HepG2 (cell line): ENCODE measurements at regions not wholly inside any gene's neighbourhood (a gene's known extent, or its start where the extent isn't known, plus 50 kb on each side); places are given as distances from the start of the nearest gene placed in this dataset.

Source experiments
- ATAC-seq: fragments of 200-7000 bp; cut with Tn5 transposase; 3 replicates; pipeline ENCODE4 v1.9.1; 2020; ENCODE audit warnings: mild to moderate bottlenecking, moderate library complexity
- BruUV-seq: library from RNA; stranded (reverse); fragments of 400-500 nt; replicated peaks from 2 replicates; lab custom pipeline; 2021; lab: Mats Ljungman, UMichigan
- CTCF ChIA-PET: fragments of 300-600 bp; formaldehyde crosslinking; extraction: SDS; loops from one replicate; lab custom pipeline; 2021; ENCODE audit warnings: low total read pairs, inconsistent platforms, low intra/inter-chr PET ratio; lab: Yijun Ruan, JAX
- POLR2A ChIA-PET: fragments of 350-600 bp; sonication (Branson Sonifier 250); formaldehyde crosslinking; loops from one replicate; lab custom pipeline; 2020; ENCODE audit warnings: antibody characterized with exemption, inconsistent platforms; lab: Yijun Ruan, JAX
- DNase-seq: peaks from one replicate; pipeline ENCODE4 v3.0.0-alpha.2; 2015; ENCODE audit warnings: low spot score
- FAIRE-seq: peaks from 3 replicates; lab custom pipeline; 2011; peaks lifted over from hg19 to GRCh38; lab: Jason Lieb, UNC
- H2AFZ ChIP-seq: one replicate; pipeline ENCODE4 v1.6.1; 2011; ENCODE audit warnings: low read length, inconsistent platforms
- H3K27ac ChIP-seq: fragments of 300-600 bp; 3 replicates; pipeline ENCODE4 v1.8.0; 2011; ENCODE audit warnings: mixed run types, mild to moderate bottlenecking, mixed read lengths, low read length, inconsistent platforms; ENCODE audit not compliant: insufficient read depth; ENCODE audit errors: extremely low read length
- H3K27me3 ChIP-seq, 2 experiments: fragments of 200-600 bp in 1 of 2; 2 replicates in 1 of 2; 3 replicates in 1 of 2; pipeline versions ENCODE4 v1.6.0 to v1.8.0; 2011; ENCODE audit warnings: low read length in 2 of 2, mild to moderate bottlenecking in 2 of 2, moderate library complexity in 2 of 2, inconsistent platforms in 1 of 2; ENCODE audit not compliant: insufficient read depth in 2 of 2, control insufficient read depth in 1 of 2
- H3K36me3 ChIP-seq, 2 experiments: fragments of 200-600 bp in 1 of 2; replicated peaks in 1 of 2; 2 replicates in 1 of 2; 3 replicates in 1 of 2; pipeline versions ENCODE4 v1.5.1 to v1.8.0; 2011; ENCODE audit warnings: low read length in 2 of 2, inconsistent platforms in 1 of 2; ENCODE audit not compliant: insufficient read depth in 2 of 2, control insufficient read depth in 1 of 2
- H3K4me1 ChIP-seq: 2 replicates; pipeline ENCODE4 v1.5.1; 2012; ENCODE audit warnings: low read length, inconsistent platforms; ENCODE audit not compliant: insufficient read depth
- H3K4me2 ChIP-seq: 2 replicates; pipeline ENCODE4 v1.6.0; 2011; ENCODE audit warnings: low read depth, low read length, inconsistent platforms
- H3K4me3 ChIP-seq, 3 experiments: fragments of 200-600 bp in 1 of 3; sonication (generic), shearing (Covaris generic) in 1 of 3; replicated peaks in 1 of 3; 2 replicates each; pipeline ENCODE4 v1.5.1; 2011 to 2016; ENCODE audit warnings: low read length in 3 of 3, inconsistent platforms in 2 of 3, low read depth in 2 of 3, mild to moderate bottlenecking in 2 of 3, control low read depth in 1 of 3, mixed read lengths in 1 of 3; ENCODE audit not compliant: insufficient read depth in 1 of 3
- H3K79me2 ChIP-seq: one replicate; pipeline ENCODE4 v1.6.1; 2011; ENCODE audit warnings: low read length, inconsistent platforms; ENCODE audit not compliant: insufficient read depth
- H3K9ac ChIP-seq: 2 replicates; pipeline ENCODE4 v1.6.0; 2011; ENCODE audit warnings: mild to moderate bottlenecking, low read depth, low read length, inconsistent platforms; ENCODE audit not compliant: insufficient read depth
- H3K9me3 ChIP-seq: 2 replicates; pipeline ENCODE4 v1.5.1; 2012; ENCODE audit warnings: mild to moderate bottlenecking, low read length
- H4K20me1 ChIP-seq: 2 replicates; pipeline ENCODE4 v1.6.0; 2011; ENCODE audit warnings: inconsistent platforms, mild to moderate bottlenecking, low read length, moderate library complexity; ENCODE audit not compliant: insufficient read depth
- AHR ChIP-seq: IDR thresholded peaks from 2 replicates; pipeline ENCODE4 v1.6.1; 2018; ENCODE audit warnings: missing genetic modification reagents, missing compliant biosample characterization
- ATRX ChIP-seq: sonication (generic); formaldehyde crosslinking; IDR thresholded peaks from 2 replicates; pipeline ENCODE4 v1.4.0; 2020; ENCODE audit warnings: missing genetic modification reagents, borderline replicate concordance
- FOSL2 ChIP-seq: sonication (generic); formaldehyde crosslinking; IDR thresholded peaks from 2 replicates; pipeline ENCODE4 v1.4.0; 2020; ENCODE audit warnings: missing genetic modification reagents
- HDAC1 ChIP-seq: sonication (generic); formaldehyde crosslinking; IDR thresholded peaks from 2 replicates; pipeline ENCODE4 v1.5.1; 2020; ENCODE audit warnings: mild to moderate bottlenecking, missing genetic modification reagents
- HMG20A ChIP-seq: IDR thresholded peaks from 2 replicates; pipeline ENCODE4 v1.6.1; 2016; ENCODE audit warnings: borderline replicate concordance
- IRX3 ChIP-seq: sonication (generic); formaldehyde crosslinking; IDR thresholded peaks from 2 replicates; pipeline ENCODE4 v1.8.1; 2023; ENCODE audit warnings: mild to moderate bottlenecking, low read depth, missing genetic modification reagents, borderline replicate concordance
- MED8 ChIP-seq: sonication (generic); formaldehyde crosslinking; IDR thresholded peaks from 2 replicates; pipeline ENCODE4 v1.8.1; 2023; ENCODE audit warnings: mild to moderate bottlenecking, missing genetic modification reagents; ENCODE audit not compliant: insufficient replicate concordance
- SOX5 ChIP-seq: IDR thresholded peaks from 2 replicates; pipeline ENCODE4 v1.6.1; 2016; ENCODE audit warnings: borderline replicate concordance
- TCF7 ChIP-seq: sonication (generic); IDR thresholded peaks from 2 replicates; pipeline ENCODE4 v1.6.1; 2016; ENCODE audit warnings: antibody characterized with exemption, low read depth
- ZFP41 ChIP-seq: sonication (generic); formaldehyde crosslinking; IDR thresholded peaks from 2 replicates; pipeline ENCODE4 v1.4.0; 2020; ENCODE audit warnings: mild to moderate bottlenecking, missing genetic modification reagents, borderline replicate concordance
- ZNF414 ChIP-seq: sonication (generic); formaldehyde crosslinking; IDR thresholded peaks from 2 replicates; pipeline ENCODE4 v1.5.0; 2020; ENCODE audit warnings: missing genetic modification reagents
- ZNF614 ChIP-seq: IDR thresholded peaks from 2 replicates; pipeline ENCODE4 v1.6.1; 2018; ENCODE audit warnings: missing biosample characterization, missing genetic modification reagents, inconsistent platforms, borderline replicate concordance
- ZNF646 ChIP-seq: sonication (generic); formaldehyde crosslinking; IDR thresholded peaks from 2 replicates; pipeline ENCODE4 v1.9.0; 2021; ENCODE audit warnings: mild to moderate bottlenecking, missing genetic modification reagents
- ZNF775 ChIP-seq: sonication (generic); formaldehyde crosslinking; IDR thresholded peaks from 2 replicates; pipeline ENCODE4 v1.4.0; 2020; ENCODE audit warnings: missing genetic modification reagents, mild to moderate bottlenecking, moderate library complexity, borderline replicate concordance
- ZNF788 ChIP-seq: sonication (generic); formaldehyde crosslinking; IDR thresholded peaks from 2 replicates; pipeline ENCODE4 v1.5.0; 2020; ENCODE audit warnings: mild to moderate bottlenecking, missing genetic modification reagents, borderline replicate concordance
- in situ Hi-C: cut with HindIII; loops from 2 replicates; pipeline ENCODE4 v1.10.0; 2017; ENCODE audit warnings: low pct_unique_long_range_greater_than_20kb; ENCODE audit not compliant: extremely low pct_ligation_motif_present
- intact Hi-C: fragments of 100-400 bp; cut with micrococcal nuclease; formaldehyde crosslinking; loops from one replicate; pipeline ENCODE4 v1.10.0; 2022; ENCODE audit not compliant: unreplicated experiment
- TF ChIP-seq, protein P1 (sequence below): sonication (generic); formaldehyde crosslinking; IDR thresholded peaks from 2 replicates; pipeline ENCODE4 v1.5.1; 2020; ENCODE audit warnings: mild to moderate bottlenecking, missing genetic modification reagents, moderate library complexity

DNA sequence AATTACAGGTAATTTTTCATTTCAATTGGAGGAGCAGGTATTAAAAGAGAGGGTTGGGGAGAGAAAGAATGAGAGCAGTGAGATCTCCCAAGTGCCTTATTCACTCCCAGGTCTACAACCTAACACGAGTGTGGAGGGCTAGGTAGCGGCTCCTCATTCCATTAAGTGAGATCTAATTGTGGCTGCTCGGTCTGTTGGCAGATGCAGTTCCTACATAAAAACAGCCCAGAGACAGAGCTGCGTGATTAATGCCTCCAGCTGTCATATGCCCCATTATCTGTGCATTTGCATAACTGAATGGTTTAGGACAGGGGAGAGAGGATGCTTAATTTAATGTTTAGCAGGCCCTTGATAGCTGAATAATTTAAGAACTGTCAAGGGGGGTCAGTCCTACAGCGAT is 100.5 kb downstream of the PSAT1 start (continued):
- no peak for TF ChIP-seq ZNF788 (CRISPR knock-in tag)
- no peak for TF ChIP-seq HDAC1

DNA sequence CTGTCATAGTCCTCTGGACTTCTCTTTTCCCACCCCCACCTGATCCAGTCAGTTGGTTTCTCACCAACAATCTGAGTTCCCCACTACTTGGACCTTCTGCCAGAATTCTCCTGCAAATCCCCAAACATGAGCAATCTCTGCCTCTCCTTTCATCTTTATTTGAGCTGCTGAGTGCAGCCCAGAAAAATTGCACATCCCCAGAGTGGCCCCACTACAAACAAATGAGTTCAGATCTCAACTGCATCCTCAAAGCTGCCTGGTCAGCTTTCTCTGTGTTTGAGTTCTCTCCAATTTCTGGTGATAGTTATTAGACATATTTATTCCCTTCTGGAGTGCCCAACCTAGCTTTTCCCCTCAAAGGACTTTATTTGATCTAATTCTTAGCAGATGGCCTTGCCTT is 102.2 kb downstream of the PSAT1 start:
- ChIA-PET CTCF (no interaction called here), POLR2A (interaction anchor here (0.9 to 1.1 kb wide), 2 partner anchors 13 to 14 kb away, joined by 3 read pairs; no protein-coding TSS in a partner anchor)
- BruUV-seq, result no TSS peak
- H3K79me2 ChIP-seq, result no peaks in the 10 kb centered on the region
- no peak overlapping the region for H3K4me2 ChIP-seq
- H3K9ac ChIP-seq, result no peak overlapping the region
- H3K27ac ChIP-seq, result no peak overlapping the region
- H3K27me3 ChIP-seq, result no peaks in the 10 kb centered on the region
- H4K20me1 ChIP-seq, result no peaks in the 10 kb centered on the region
- H2AFZ ChIP-seq, result no peak overlapping the region
- intact Hi-C loops (loop anchor here (5.0 kb wide), 1 partner anchor 1317 kb away; no protein-coding TSS in a partner anchor), in situ Hi-C loops (no loop called here)
- no peaks in the 10 kb centered on the region for H3K36me3 ChIP-seq
- DNase-seq (peak; percentile 82), FAIRE-seq (peak; percentile 70), ATAC-seq (peak; percentile 92)
- peaks cover 54% of the 10 kb centered on the region for H3K4me1 ChIP-seq
- H3K4me3 ChIP-seq, result no peak overlapping the region
- peaks cover 13% of the 10 kb centered on the region for H3K9me3 ChIP-seq
- TF ChIP-seq ZFP41 (CRISPR knock-in tag) (no peak), FOSL2 (CRISPR knock-in tag) (peak; percentile 51; the same call in 1 of the 2 replicates), ATRX (CRISPR knock-in tag) (no peak), ZNF646 (CRISPR knock-in tag) (no peak), SOX5 (CRISPR knock-in tag) (no peak), ZNF775 (CRISPR knock-in tag) (no peak), HMG20A (peak; percentile 31; the same call in 1 of the 2 replicates), MED8 (CRISPR knock-in tag) (no peak), IRX3 (CRISPR knock-in tag) (no peak), ZNF414 (CRISPR knock-in tag) (no peak), ZNF614 (no peak), TCF7 (peak; percentile 83), AHR (CRISPR knock-in tag) (no peak)
- TF ChIP-seq, protein P1, sequence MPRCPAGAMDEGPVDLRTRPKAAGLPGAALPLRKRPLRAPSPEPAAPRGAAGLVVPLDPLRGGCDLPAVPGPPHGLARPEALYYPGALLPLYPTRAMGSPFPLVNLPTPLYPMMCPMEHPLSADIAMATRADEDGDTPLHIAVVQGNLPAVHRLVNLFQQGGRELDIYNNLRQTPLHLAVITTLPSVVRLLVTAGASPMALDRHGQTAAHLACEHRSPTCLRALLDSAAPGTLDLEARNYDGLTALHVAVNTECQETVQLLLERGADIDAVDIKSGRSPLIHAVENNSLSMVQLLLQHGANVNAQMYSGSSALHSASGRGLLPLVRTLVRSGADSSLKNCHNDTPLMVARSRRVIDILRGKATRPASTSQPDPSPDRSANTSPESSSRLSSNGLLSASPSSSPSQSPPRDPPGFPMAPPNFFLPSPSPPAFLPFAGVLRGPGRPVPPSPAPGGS (CRISPR knock-in tag), result no peak
